Gastrocnemius medialis (tissue), 4 donors: ENCODE measurements at regions not wholly inside any gene's neighbourhood (a gene's known extent, or its start where the extent isn't known, plus 50 kb on each side); places are given as distances from the start of the nearest gene placed in this dataset.
"Not testable (repeated sequence)": the region's sequence is repeated elsewhere in the genome, so short reads cannot be mapped to it uniquely, and the experiment has no call there.

Experiments
- ATAC-seq, 2 donors: fragments of 150-250 bp; one replicate each; pipeline ENCODE4 v1.9.1; 2016
- DNase-seq, 2 donors: peaks; one replicate each; pipeline ENCODE4 v3.0.0-alpha.2; 2019
- H3K27ac ChIP-seq, 4 donors: fragments of 200-600 bp; sonication (generic); 1 replicate in 1 of 4; 2 replicates in 3 of 4; pipeline ENCODE4 v1.5.1; 2016 to 2018; ENCODE audit warnings: mild to moderate bottlenecking in 2 of 4, moderate library complexity in 1 of 4
- H3K27me3 ChIP-seq, 3 donors: fragments of 200-600 bp; sonication (generic) in 2 of 3; 1 replicate in 1 of 3; 2 replicates in 2 of 3; pipeline versions ENCODE4 v1.5.1 to v1.6.0; 2016 to 2019; ENCODE audit warnings: mild to moderate bottlenecking in 1 of 3, moderate library complexity in 1 of 3
- H3K36me3 ChIP-seq, 2 donors: fragments of 200-600 bp; sonication (generic) in 1 of 2; one replicate each; pipeline ENCODE4 v1.5.1; 2017 to 2018
- H3K4me1 ChIP-seq, 2 donors: fragments of 200-600 bp; sonication (generic) in 1 of 2; one replicate each; pipeline ENCODE4 v1.5.1; 2016 to 2017; ENCODE audit warnings: mild to moderate bottlenecking in 2 of 2
- H3K4me3 ChIP-seq, 4 donors: fragments of 200-600 bp; sonication (generic) in 3 of 4; 1 replicate in 1 of 4; 2 replicates in 3 of 4; pipeline ENCODE4 v1.5.1; 2016 to 2019; ENCODE audit warnings: mild to moderate bottlenecking in 2 of 4
- H3K9me3 ChIP-seq, 3 donors: fragments of 200-600 bp; sonication (generic) in 2 of 3; 1 replicate in 1 of 3; 2 replicates in 2 of 3; pipeline ENCODE4 v1.5.1; 2016 to 2019
- POLR2A ChIP-seq, 2 donors: fragments of 450-650 bp; IDR thresholded peaks; one replicate each; pipeline ENCODE4 v1.6.1; 2017; ENCODE audit warnings: antibody characterized with exemption in 2 of 2, mild to moderate bottlenecking in 2 of 2, moderate library complexity in 2 of 2
- in situ Hi-C, 4 donors: fragments of 200-750 bp; cut with MboI; loops; one replicate each; pipeline versions ENCODE4 v1.15.0 to v1.8.0; 2017; ENCODE audit warnings: low sequenced_read_pairs in 4 of 4
- intact Hi-C: fragments of 100-400 bp; cut with DNase I; formaldehyde crosslinking; loops from one replicate; pipeline ENCODE4 v1.15.1; 2023; ENCODE audit warnings: low total_unique reads
- TF ChIP-seq, protein P1 (sequence below), 5 experiments: fragments of 450-650 bp in 3 of 5; fragments of 200-600 bp in 2 of 5; sonication (generic) in 2 of 5; IDR thresholded peaks in 4 of 5; conservative IDR thresholded peaks in 1 of 5; 1 replicate in 4 of 5; 2 replicates in 1 of 5; pipeline ENCODE4 v1.5.1; 2016 to 2019; ENCODE audit warnings: antibody characterized with exemption in 5 of 5, mild to moderate bottlenecking in 3 of 5, moderate library complexity in 3 of 5

DNA sequence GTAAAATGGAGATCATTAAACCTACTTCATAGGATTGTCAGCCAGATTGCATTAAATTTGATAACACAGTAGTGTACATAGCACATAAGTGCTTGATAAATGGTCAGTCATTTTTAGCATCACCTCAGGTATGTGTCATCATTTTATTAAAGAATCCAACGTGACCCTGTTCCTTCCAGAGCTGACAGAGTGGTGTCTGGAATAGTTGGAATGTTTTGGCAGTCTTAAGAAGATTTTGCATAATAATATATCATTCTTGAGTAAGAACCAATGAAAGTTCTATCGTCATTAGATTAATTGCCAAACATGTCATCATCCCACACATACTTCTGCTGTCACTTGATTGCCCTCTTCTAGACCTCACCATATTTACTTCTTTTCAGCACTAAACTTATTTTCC lies 451.4 kb upstream of the POM121L12 start:
- no peaks in the 10 kb centered on the region for H3K4me1 ChIP-seq
- no peak overlapping the region for H3K27ac ChIP-seq
- in situ Hi-C loops: no loop called here
- ATAC-seq (no peak), DNase-seq (no peak)
- no peaks in the 10 kb centered on the region for H3K9me3 ChIP-seq
- no peak for TF ChIP-seq POLR2A (IDR thresholded peaks at IDR 0.05)
- TF ChIP-seq, protein P1, sequence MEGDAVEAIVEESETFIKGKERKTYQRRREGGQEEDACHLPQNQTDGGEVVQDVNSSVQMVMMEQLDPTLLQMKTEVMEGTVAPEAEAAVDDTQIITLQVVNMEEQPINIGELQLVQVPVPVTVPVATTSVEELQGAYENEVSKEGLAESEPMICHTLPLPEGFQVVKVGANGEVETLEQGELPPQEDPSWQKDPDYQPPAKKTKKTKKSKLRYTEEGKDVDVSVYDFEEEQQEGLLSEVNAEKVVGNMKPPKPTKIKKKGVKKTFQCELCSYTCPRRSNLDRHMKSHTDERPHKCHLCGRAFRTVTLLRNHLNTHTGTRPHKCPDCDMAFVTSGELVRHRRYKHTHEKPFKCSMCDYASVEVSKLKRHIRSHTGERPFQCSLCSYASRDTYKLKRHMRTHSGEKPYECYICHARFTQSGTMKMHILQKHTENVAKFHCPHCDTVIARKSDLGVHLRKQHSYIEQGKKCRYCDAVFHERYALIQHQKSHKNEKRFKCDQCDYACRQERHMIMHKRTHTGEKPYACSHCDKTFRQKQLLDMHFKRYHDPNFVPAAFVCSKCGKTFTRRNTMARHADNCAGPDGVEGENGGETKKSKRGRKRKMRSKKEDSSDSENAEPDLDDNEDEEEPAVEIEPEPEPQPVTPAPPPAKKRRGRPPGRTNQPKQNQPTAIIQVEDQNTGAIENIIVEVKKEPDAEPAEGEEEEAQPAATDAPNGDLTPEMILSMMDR (IDR thresholded peaks at IDR 0.05 in 4 of 5, conservative IDR thresholded peaks at IDR 0.05 in 1 of 5): no peak
- no peaks in the 10 kb centered on the region for H3K36me3 ChIP-seq
- H3K27me3 ChIP-seq: no peaks in the 10 kb centered on the region
- intact Hi-C loops: no loop called here
- H3K4me3 ChIP-seq: no peak overlapping the region

DNA sequence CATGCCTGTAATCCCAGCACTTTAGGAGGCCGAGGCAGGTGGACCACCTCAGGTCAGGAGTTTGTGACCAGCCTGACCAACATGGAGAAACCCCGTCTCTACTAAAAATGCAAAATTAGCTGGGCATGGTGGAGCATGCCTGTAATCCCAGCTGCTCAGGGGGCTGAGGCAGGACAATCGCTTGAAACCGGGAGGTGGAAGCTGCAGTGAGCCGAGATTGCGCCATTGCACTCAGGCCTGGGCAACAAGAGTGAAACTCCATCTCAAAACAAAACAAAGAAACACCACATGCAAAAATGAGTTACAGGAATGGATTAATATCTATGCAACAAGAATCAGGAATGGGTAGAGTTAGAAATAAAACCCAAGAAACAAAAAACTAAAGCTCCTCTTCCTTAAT lies 462.3 kb upstream of the POM121L12 start:
- H3K4me3 ChIP-seq, H3K27me3 ChIP-seq, DNase-seq, H3K27ac ChIP-seq, in situ Hi-C loops, ATAC-seq, intact Hi-C loops, H3K36me3 ChIP-seq, H3K9me3 ChIP-seq, H3K4me1 ChIP-seq: not testable (repeated sequence)

DNA sequence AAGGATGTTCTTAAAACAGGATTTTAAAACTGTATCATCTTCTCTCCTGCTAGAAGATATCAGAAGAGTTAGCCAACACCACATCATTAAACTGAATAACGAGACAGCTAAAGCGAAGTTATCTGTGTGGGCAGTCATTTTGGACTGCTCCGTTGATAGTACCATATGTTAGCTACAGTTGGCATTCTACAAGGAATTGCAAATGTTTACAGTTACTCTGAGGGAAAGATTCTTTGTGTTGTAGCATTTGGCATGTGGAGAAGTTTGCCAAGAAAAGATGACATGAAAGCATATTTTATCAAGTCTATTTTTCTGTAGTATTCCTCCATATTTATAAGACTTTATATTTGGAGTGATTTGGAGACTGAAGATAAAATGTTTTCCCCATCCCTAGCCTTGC lies 464.4 kb upstream of the POM121L12 start:
- in situ Hi-C loops (no loop called here), intact Hi-C loops (no loop called here)
- no peak overlapping the region for H3K4me3 ChIP-seq
- ATAC-seq (no peak), DNase-seq (no peak)
- no peaks in the 10 kb centered on the region for H3K9me3 ChIP-seq
- H3K27ac ChIP-seq: no peak overlapping the region
- H3K4me1 ChIP-seq: no peaks in the 10 kb centered on the region
- TF ChIP-seq, protein P1 (IDR thresholded peaks at IDR 0.05 in 4 of 5, conservative IDR thresholded peaks at IDR 0.05 in 1 of 5): no peak
- TF ChIP-seq POLR2A (IDR thresholded peaks at IDR 0.05): no peak
- H3K27me3 ChIP-seq: no peaks in the 10 kb centered on the region
- no peaks in the 10 kb centered on the region for H3K36me3 ChIP-seq

DNA sequence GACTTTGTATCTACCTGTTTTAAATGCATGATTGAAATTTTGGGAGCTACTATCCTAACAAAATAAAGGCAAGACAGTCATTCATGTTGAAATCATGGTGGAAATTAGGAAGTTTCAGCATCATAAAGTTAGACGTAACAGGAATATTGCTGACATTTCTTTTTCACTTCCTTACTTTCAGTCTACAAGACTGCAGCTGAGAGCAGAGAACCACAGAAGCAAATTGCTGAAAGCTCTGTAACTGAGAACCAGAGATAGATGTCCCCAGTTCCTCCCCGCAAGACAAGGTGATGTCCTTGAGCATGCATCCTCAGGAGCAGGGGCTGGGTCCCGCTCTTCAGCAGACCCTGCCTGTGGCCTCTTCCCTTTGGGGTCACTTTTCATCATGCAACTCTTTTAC lies 466.3 kb upstream of the POM121L12 start:
- TF ChIP-seq, protein P1 (IDR thresholded peaks at IDR 0.05 in 4 of 5, conservative IDR thresholded peaks at IDR 0.05 in 1 of 5): no peak
- no peaks in the 10 kb centered on the region for H3K27me3 ChIP-seq
- no peak for DNase-seq
- in situ Hi-C loops: no loop called here
- intact Hi-C loops: no loop called here
- H3K4me3 ChIP-seq: no peak overlapping the region
- ATAC-seq: no peak
- no peak overlapping the region for H3K27ac ChIP-seq
- no peaks in the 10 kb centered on the region for H3K36me3 ChIP-seq
- H3K4me1 ChIP-seq: no peaks in the 10 kb centered on the region
- H3K9me3 ChIP-seq: no peaks in the 10 kb centered on the region

DNA sequence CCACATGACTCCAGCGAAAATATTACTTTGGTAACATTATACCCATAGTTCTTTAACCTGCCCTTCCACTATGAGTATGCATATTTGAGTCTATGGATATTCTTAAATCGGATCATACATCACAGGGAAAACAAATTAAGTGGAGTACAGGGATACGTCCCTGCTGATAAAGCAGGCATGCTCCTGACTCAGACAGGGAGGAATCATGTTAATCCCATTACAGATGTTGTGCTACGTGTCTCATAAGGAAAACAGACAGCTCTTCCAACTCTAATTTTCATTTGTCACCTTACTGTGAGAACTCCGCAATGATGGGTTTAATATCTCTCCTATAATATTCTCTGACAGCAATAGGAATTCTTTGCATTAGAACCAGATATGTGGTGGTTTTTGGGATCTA lies 469.5 kb upstream of the POM121L12 start:
- Histone ChIP-seq H3K9me3 (no peaks in the 10 kb centered on the region), H3K36me3 (no peaks in the 10 kb centered on the region), H3K4me3 (no peak overlapping the region), H3K27me3 (no peaks in the 10 kb centered on the region), H3K4me1 (no peaks in the 10 kb centered on the region), H3K27ac (no peak overlapping the region)
- DNase-seq (no peak), ATAC-seq (no peak)
- intact Hi-C loops: no loop called here
- TF ChIP-seq POLR2A (IDR thresholded peaks at IDR 0.05): no peak
- TF ChIP-seq, protein P1 (IDR thresholded peaks at IDR 0.05 in 4 of 5, conservative IDR thresholded peaks at IDR 0.05 in 1 of 5): no peak
- in situ Hi-C loops: no loop called here
